H1 (cell line): ENCODE measurements at regions not wholly inside any gene's neighbourhood (a gene's known extent, or its start where the extent isn't known, plus 50 kb on each side); places are given as distances from the start of the nearest gene placed in this dataset.

Experiments
- EP300 ChIP-seq, 2 experiments: IDR thresholded peaks; 1 replicate in 1 of 2; 2 replicates in 1 of 2; pipeline ENCODE4 v1.6.1; 2011 to 2012; ENCODE audit warnings: low read depth in 2 of 2, low read length in 2 of 2, mild to moderate bottlenecking in 2 of 2, borderline replicate concordance in 1 of 2, inconsistent platforms in 1 of 2, moderate library complexity in 1 of 2
- FOSL1 ChIP-seq: IDR thresholded peaks from 2 replicates; pipeline ENCODE4 v1.6.1; 2011; ENCODE audit warnings: mild to moderate bottlenecking, low read depth, low read length, moderate library complexity; ENCODE audit not compliant: insufficient read depth
- HDAC2 ChIP-seq, 2 experiments: fragments of 300-600 bp in 1 of 2; sonication (generic) in 1 of 2; IDR thresholded peaks; 2 replicates each; pipeline ENCODE4 v1.6.1; 2011 to 2012; ENCODE audit warnings: low read depth in 2 of 2, low read length in 2 of 2, mild to moderate bottlenecking in 2 of 2, moderate library complexity in 2 of 2, borderline replicate concordance in 1 of 2, inconsistent platforms in 1 of 2
- POLR2A ChIP-seq, 2 experiments: IDR thresholded peaks; 1 replicate in 1 of 2; 2 replicates in 1 of 2; pipeline ENCODE4 v1.6.1; 2011; ENCODE audit warnings: low read depth in 2 of 2, low read length in 2 of 2, mild to moderate bottlenecking in 2 of 2; ENCODE audit errors: control extremely low read depth in 1 of 2
- TAF1 ChIP-seq: IDR thresholded peaks from 2 replicates; pipeline ENCODE4 v1.6.1; 2011; ENCODE audit warnings: mild to moderate bottlenecking, low read depth, low read length
- TF ChIP-seq, protein P1 (sequence below): IDR thresholded peaks from 2 replicates; pipeline ENCODE4 v1.6.1; 2011; ENCODE audit warnings: low read length, improper control_type of control experiment

DNA sequence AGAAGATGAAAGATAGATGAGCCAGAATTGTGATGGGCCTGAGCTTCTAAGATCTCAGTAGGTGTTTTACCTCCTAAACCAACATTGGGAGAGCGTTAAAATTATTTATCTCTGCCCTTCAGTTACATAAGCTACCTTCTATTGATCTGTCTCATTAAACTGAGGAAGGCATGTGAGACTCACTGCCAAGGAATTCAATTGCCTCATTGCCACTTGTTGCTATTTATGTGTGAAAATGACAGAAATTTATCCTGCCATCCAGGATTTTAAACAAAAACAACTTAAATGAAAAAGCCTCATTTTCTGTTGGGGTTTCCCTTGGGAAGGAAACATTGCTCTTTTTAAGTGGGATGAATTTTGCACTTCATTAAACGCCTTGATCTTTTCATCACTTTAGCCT, 78.7 kb upstream of the RUNX1 start (continued):
- no peak for TF ChIP-seq TAF1
- TF ChIP-seq EP300 (IDR thresholded peaks at IDR 0.05; ENCODE audit: borderline replicate concordance in 1 of 2, low read depth in 2 of 2, low read length in 2 of 2), result no peak
- TF ChIP-seq POLR2A (IDR thresholded peaks at IDR 0.05; ENCODE audit: control extremely low read depth in 1 of 2, low read depth in 2 of 2, low read length in 2 of 2), result no peak
- TF ChIP-seq FOSL1, result no peak
- TF ChIP-seq, protein P1, sequence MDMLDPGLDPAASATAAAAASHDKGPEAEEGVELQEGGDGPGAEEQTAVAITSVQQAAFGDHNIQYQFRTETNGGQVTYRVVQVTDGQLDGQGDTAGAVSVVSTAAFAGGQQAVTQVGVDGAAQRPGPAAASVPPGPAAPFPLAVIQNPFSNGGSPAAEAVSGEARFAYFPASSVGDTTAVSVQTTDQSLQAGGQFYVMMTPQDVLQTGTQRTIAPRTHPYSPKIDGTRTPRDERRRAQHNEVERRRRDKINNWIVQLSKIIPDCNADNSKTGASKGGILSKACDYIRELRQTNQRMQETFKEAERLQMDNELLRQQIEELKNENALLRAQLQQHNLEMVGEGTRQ, result no peak
- TF ChIP-seq HDAC2 (IDR thresholded peaks at IDR 0.05; ENCODE audit: borderline replicate concordance in 1 of 2, low read depth in 2 of 2, low read length in 2 of 2), result no peak
